ENCODE measurements at regions not wholly inside any gene's neighbourhood (a gene's known extent, or its start where the extent isn't known, plus 50 kb on each side); places are given as distances from the start of the nearest gene placed in this dataset.

DNA sequence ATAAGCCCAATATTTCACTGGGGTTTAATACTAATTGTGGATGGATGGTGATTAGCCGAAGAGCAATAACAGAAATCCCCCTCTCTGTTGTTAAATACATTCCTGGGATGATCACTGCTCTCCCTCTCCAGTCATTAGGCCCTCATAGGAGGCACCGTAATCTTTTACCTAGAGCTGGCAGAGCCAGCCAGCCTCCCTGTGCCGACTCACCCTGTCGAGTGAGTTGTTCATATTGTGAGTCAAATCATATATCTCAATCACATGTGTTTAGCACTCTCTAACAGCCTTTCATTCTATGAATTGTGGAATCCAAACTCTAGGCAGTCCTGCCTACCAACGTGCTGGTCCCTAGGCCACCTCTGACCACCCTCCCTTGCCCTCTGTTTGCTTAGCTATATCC is 771.0 kb downstream of the IRX1 start:
- H3K4me1 Mint-ChIP-seq, result peaks cover 73% of the 10 kb centered on the region
- no peaks in the 10 kb centered on the region for H3K27me3 Mint-ChIP-seq (ENCODE audit: low read depth)
- no peak overlapping the region for H3K4me3 Mint-ChIP-seq
- H3K36me3 Mint-ChIP-seq, result no peaks in the 10 kb centered on the region
- DNase-seq (ENCODE audit: low spot score in 2 of 2, unreplicated experiment in 2 of 2), result no peak
- peak overlapping the region; percentile 51 for H3K27ac Mint-ChIP-seq
- H3K9me3 Mint-ChIP-seq, result no peaks in the 10 kb centered on the region
- TF ChIP-seq, protein P1, sequence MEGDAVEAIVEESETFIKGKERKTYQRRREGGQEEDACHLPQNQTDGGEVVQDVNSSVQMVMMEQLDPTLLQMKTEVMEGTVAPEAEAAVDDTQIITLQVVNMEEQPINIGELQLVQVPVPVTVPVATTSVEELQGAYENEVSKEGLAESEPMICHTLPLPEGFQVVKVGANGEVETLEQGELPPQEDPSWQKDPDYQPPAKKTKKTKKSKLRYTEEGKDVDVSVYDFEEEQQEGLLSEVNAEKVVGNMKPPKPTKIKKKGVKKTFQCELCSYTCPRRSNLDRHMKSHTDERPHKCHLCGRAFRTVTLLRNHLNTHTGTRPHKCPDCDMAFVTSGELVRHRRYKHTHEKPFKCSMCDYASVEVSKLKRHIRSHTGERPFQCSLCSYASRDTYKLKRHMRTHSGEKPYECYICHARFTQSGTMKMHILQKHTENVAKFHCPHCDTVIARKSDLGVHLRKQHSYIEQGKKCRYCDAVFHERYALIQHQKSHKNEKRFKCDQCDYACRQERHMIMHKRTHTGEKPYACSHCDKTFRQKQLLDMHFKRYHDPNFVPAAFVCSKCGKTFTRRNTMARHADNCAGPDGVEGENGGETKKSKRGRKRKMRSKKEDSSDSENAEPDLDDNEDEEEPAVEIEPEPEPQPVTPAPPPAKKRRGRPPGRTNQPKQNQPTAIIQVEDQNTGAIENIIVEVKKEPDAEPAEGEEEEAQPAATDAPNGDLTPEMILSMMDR (IDR thresholded peaks at IDR 0.05; ENCODE audit: unreplicated experiment), result no peak

- TF ChIP-seq, protein P1 (IDR thresholded peaks at IDR 0.05; ENCODE audit: unreplicated experiment), result no peak
- no peaks in the 10 kb centered on the region for H3K36me3 Mint-ChIP-seq
- H3K4me3 Mint-ChIP-seq, result no peak overlapping the region
- no peak for DNase-seq (ENCODE audit: low spot score in 2 of 2, unreplicated experiment in 2 of 2)
- peak overlapping the region; percentile 5 for H3K27ac Mint-ChIP-seq
- H3K9me3 Mint-ChIP-seq, result no peaks in the 10 kb centered on the region
- peaks cover 48% of the 10 kb centered on the region for H3K4me1 Mint-ChIP-seq
- H3K27me3 Mint-ChIP-seq (ENCODE audit: low read depth), result no peaks in the 10 kb centered on the region
Measured at GRCh38 chr5:4370218-4370617, 769.9 kb upstream of the ADAMTS16 start.

GRCh38 chr5:4372481-4372880 is 767.6 kb upstream of the ADAMTS16 start:
- Mint-ChIP-seq H3K27ac (no peak overlapping the region), H3K4me1 (peaks cover 40% of the 10 kb centered on the region), H3K36me3 (no peaks in the 10 kb centered on the region), H3K9me3 (no peaks in the 10 kb centered on the region), H3K4me3 (no peak overlapping the region), H3K27me3 (ENCODE audit: low read depth) (no peaks in the 10 kb centered on the region)
- DNase-seq (ENCODE audit: low spot score in 2 of 2, unreplicated experiment in 2 of 2), result no peak
- TF ChIP-seq, protein P1 (IDR thresholded peaks at IDR 0.05; ENCODE audit: unreplicated experiment), result no peak

- Mint-ChIP-seq H3K9me3 (peaks cover 5% of the 10 kb centered on the region), H3K36me3 (peaks cover under 1% of the 10 kb centered on the region), H3K4me1 (peaks cover 37% of the 10 kb centered on the region), H3K27ac (no peak overlapping the region), H3K4me3 (no peak overlapping the region), H3K27me3 (ENCODE audit: low read depth) (no peaks in the 10 kb centered on the region)
- DNase-seq (ENCODE audit: low spot score in 2 of 2, unreplicated experiment in 2 of 2), result no peak
- TF ChIP-seq, protein P1 (IDR thresholded peaks at IDR 0.05; ENCODE audit: unreplicated experiment), result no peak
Measured at GRCh38 chr5:4373051-4373820, 766.9 kb upstream of the ADAMTS16 start.

- H3K9me3 Mint-ChIP-seq, result peaks cover 12% of the 10 kb centered on the region
- H3K27ac Mint-ChIP-seq, result no peak overlapping the region
- H3K4me3 Mint-ChIP-seq, result no peak overlapping the region
- DNase-seq (ENCODE audit: low spot score in 2 of 2, unreplicated experiment in 2 of 2), result no peak
- no peaks in the 10 kb centered on the region for H3K27me3 Mint-ChIP-seq (ENCODE audit: low read depth)
- H3K4me1 Mint-ChIP-seq, result peaks cover 23% of the 10 kb centered on the region
- H3K36me3 Mint-ChIP-seq, result peaks cover 6% of the 10 kb centered on the region
- TF ChIP-seq, protein P1 (IDR thresholded peaks at IDR 0.05; ENCODE audit: unreplicated experiment), result no peak
Measured at GRCh38 chr5:4374866-4375265, 765.3 kb upstream of the ADAMTS16 start.
